Kidney tubule cell (primary cell): ENCODE measurements at regions not wholly inside any gene's neighbourhood (a gene's known extent, or its start where the extent isn't known, plus 50 kb on each side); places are given as distances from the start of the nearest gene placed in this dataset.
"Not testable (repeated sequence)": the region's sequence is repeated elsewhere in the genome, so short reads cannot be mapped to it uniquely, and the experiment has no call there.

Experiments
- DNase-seq: peaks from one replicate; pipeline ENCODE4 v3.0.0-alpha.2; 2018; ENCODE audit warnings: low spot score

- DNase-seq: peak; percentile 62
These were observed 80.8 kb downstream of the C21orf91 start for GRCh38 chr21:17738176-17738953.

- no peak for DNase-seq
These were observed 83.1 kb downstream of the C21orf91 start for GRCh38 chr21:17736072-17736471.

GRCh38 chr21:17733209-17733608 lies 85.9 kb downstream of the C21orf91 start:
- no peak for DNase-seq

GRCh38 chr21:17732306-17732705 lies 86.8 kb downstream of the C21orf91 start:
- no peak for DNase-seq

GRCh38 chr21:17731554-17731953 lies 87.6 kb downstream of the C21orf91 start:
- DNase-seq: no peak

- DNase-seq: no peak
These were observed 88.4 kb downstream of the C21orf91 start for GRCh38 chr21:17730782-17731181.

GRCh38 chr21:17729455-17729854 lies 89.7 kb downstream of the C21orf91 start:
- DNase-seq: no peak

- no peak for DNase-seq
These were observed 91.8 kb downstream of the C21orf91 start for GRCh38 chr21:17727361-17727760.

GRCh38 chr21:17726047-17726829 lies 92.9 kb downstream of the C21orf91 start:
- no peak for DNase-seq

GRCh38 chr21:17725339-17725738 lies 93.8 kb downstream of the C21orf91 start:
- DNase-seq: no peak

GRCh38 chr21:17712887-17713286 lies 100.2 kb upstream of the BTG3 start:
- DNase-seq: no peak

GRCh38 chr21:17711896-17712295 lies 99.2 kb upstream of the BTG3 start:
- no peak for DNase-seq

GRCh38 chr21:17709266-17709611 lies 96.5 kb upstream of the BTG3 start:
- DNase-seq: no peak

- peak; percentile 3 for DNase-seq
These were observed 96.0 kb upstream of the BTG3 start for GRCh38 chr21:17708522-17709265.

GRCh38 chr21:17699524-17700189 lies 87.0 kb upstream of the BTG3 start:
- DNase-seq: peak; percentile 10

GRCh38 chr21:17697473-17697872 lies 84.8 kb upstream of the BTG3 start:
- no peak for DNase-seq

GRCh38 chr21:17694416-17694815 lies 81.7 kb upstream of the BTG3 start:
- not testable (repeated sequence) for DNase-seq

GRCh38 chr21:17693801-17694200 lies 81.1 kb upstream of the BTG3 start:
- DNase-seq: no peak

- DNase-seq: peak; percentile 2
These were observed 77.4 kb upstream of the BTG3 start for GRCh38 chr21:17690078-17690494.

- peak; percentile 70 for DNase-seq
These were observed 76.5 kb upstream of the BTG3 start for GRCh38 chr21:17688912-17689874.

GRCh38 chr21:17682924-17683323 lies 70.2 kb upstream of the BTG3 start:
- DNase-seq: no peak
